ENCODE measurements at regions not wholly inside any gene's neighbourhood (a gene's known extent, or its start where the extent isn't known, plus 50 kb on each side); places are given as distances from the start of the nearest gene placed in this dataset.
A peak's percentile ranks its signal among the peaks of the same experiment; 100 is the strongest.

- 10 to 100% (median 57%) methylated on average over 1 to 4 of the region's 4 CpGs for WGBS, 10 experiments
- Histone ChIP-seq H3K4me3 (no peak overlapping the region), H3K27ac (no peak overlapping the region), H3K4me1 (replicated peaks in 1 of 2) (peaks cover 0 to 9% of the 10 kb centered on the region in 2 donors)
- peak in 6 of 8 experiments; percentile 23 to 99 (median 76) for ATAC-seq (replicated peaks in 6 of 8)
- in situ Hi-C loops (cut with MboI; ENCODE audit: low pct_unique_long_range_greater_than_20kb in 2 of 9, low sequenced_read_pairs in 9 of 9, unreplicated experiment in 9 of 9): no loop called here
These were observed 129.8 kb upstream of the KRR1 start for GRCh38 chr12:75641031-75641780.

- in situ Hi-C loops (cut with MboI; ENCODE audit: low pct_unique_long_range_greater_than_20kb in 2 of 9, low sequenced_read_pairs in 9 of 9, unreplicated experiment in 9 of 9): no loop called here
- Histone ChIP-seq H3K27ac (no peak overlapping the region), H3K4me3 (no peak overlapping the region), H3K4me1 (replicated peaks in 1 of 2) (peaks cover 4 to 25% of the 10 kb centered on the region in 2 donors)
- WGBS, 10 experiments: 92 to 100% (median 99%) methylated on average over 3 to 7 of the region's 7 CpGs; no CpG with 5 or more reads in 2 of the 10 experiments
- no peak for ATAC-seq (replicated peaks in 6 of 8)
These were observed 127.4 kb upstream of the KRR1 start for GRCh38 chr12:75638792-75639191.

GRCh38 chr12:75636607-75637006, 125.2 kb upstream of the KRR1 start:
- WGBS, 10 experiments: 89 to 100% (median 97%) methylated on average over 1 to 4 of the region's 4 CpGs
- H3K4me1 ChIP-seq (replicated peaks in 1 of 2): peaks cover 16 to 42% of the 10 kb centered on the region in 2 donors
- H3K4me3 ChIP-seq: no peak overlapping the region
- in situ Hi-C loops (cut with MboI; ENCODE audit: low pct_unique_long_range_greater_than_20kb in 2 of 9, low sequenced_read_pairs in 9 of 9, unreplicated experiment in 9 of 9): no loop called here
- no peak for ATAC-seq (replicated peaks in 6 of 8)
- no peak overlapping the region for H3K27ac ChIP-seq

- Histone ChIP-seq H3K27ac (no peak overlapping the region), H3K4me3 (no peak overlapping the region), H3K4me1 (replicated peaks in 1 of 2) (peaks cover 16 to 35% of the 10 kb centered on the region in 2 donors)
- ATAC-seq (replicated peaks in 6 of 8): peak in 7 of 8 experiments; percentile 55 to 81 (median 68)
- in situ Hi-C loops (cut with MboI; ENCODE audit: low pct_unique_long_range_greater_than_20kb in 2 of 9, low sequenced_read_pairs in 9 of 9, unreplicated experiment in 9 of 9): no loop called here
- 8 to 72% (median 52%) methylated on average over 2 to 6 of the region's 6 CpGs; no CpG with 5 or more reads in 1 of the 10 experiments for WGBS, 10 experiments
These were observed 124.4 kb upstream of the KRR1 start for GRCh38 chr12:75635606-75636444.

- no peak for ATAC-seq (replicated peaks in 6 of 8)
- in situ Hi-C loops (cut with MboI; ENCODE audit: low pct_unique_long_range_greater_than_20kb in 2 of 9, low sequenced_read_pairs in 9 of 9, unreplicated experiment in 9 of 9): no loop called here
These were observed 123.1 kb upstream of the KRR1 start for GRCh38 chr12:75634244-75635222.

GRCh38 chr12:75633789-75634188, 122.4 kb upstream of the KRR1 start:
- Histone ChIP-seq H3K4me3 (no peak overlapping the region), H3K27ac (no peak overlapping the region), H3K4me1 (replicated peaks in 1 of 2) (peaks cover 19 to 34% of the 10 kb centered on the region in 2 donors)
- ATAC-seq (replicated peaks in 6 of 8): no peak
- in situ Hi-C loops (cut with MboI; ENCODE audit: low pct_unique_long_range_greater_than_20kb in 2 of 9, low sequenced_read_pairs in 9 of 9, unreplicated experiment in 9 of 9): no loop called here
- 75 to 100% (median 87%) methylated on average over 1 to 3 of the region's 3 CpGs; no CpG with 5 or more reads in 5 of the 10 experiments for WGBS, 10 experiments

More at GRCh38 chr12:75634244-75635222, 123.1 kb upstream of the KRR1 start:
- peaks cover 16 to 34% of the 10 kb centered on the region in 2 donors for H3K4me1 ChIP-seq (replicated peaks in 1 of 2)
- H3K27ac ChIP-seq: no peak overlapping the region
- 24 to 100% (median 59%) methylated on average over 1 to 3 of the region's 3 CpGs for WGBS, 10 experiments
- H3K4me3 ChIP-seq: no peak overlapping the region

- ATAC-seq (replicated peaks in 6 of 8): peak in 5 of 8 experiments; percentile 70 to 95 (median 84)
- H3K4me1 ChIP-seq (replicated peaks in 1 of 2): peaks cover 21 to 34% of the 10 kb centered on the region in 2 donors
- H3K27ac ChIP-seq: peak overlapping the region in 1 of 2 donors; percentile 34
- no peak overlapping the region for H3K4me3 ChIP-seq
- in situ Hi-C loops (cut with MboI; ENCODE audit: low pct_unique_long_range_greater_than_20kb in 2 of 9, low sequenced_read_pairs in 9 of 9, unreplicated experiment in 9 of 9): no loop called here
- WGBS, 10 experiments: 2 to 100% (median 20%) methylated on average over 1 to 3 of the region's 3 CpGs; no CpG with 5 or more reads in 1 of the 10 experiments
These were observed 121.0 kb upstream of the KRR1 start for GRCh38 chr12:75632442-75632841.

GRCh38 chr12:75631831-75632230, 120.4 kb upstream of the KRR1 start:
- no peak overlapping the region for H3K27ac ChIP-seq
- H3K4me3 ChIP-seq: no peak overlapping the region
- ATAC-seq (replicated peaks in 6 of 8): no peak
- peaks cover 21 to 34% of the 10 kb centered on the region in 2 donors for H3K4me1 ChIP-seq (replicated peaks in 1 of 2)
- in situ Hi-C loops (cut with MboI; ENCODE audit: low pct_unique_long_range_greater_than_20kb in 2 of 9, low sequenced_read_pairs in 9 of 9, unreplicated experiment in 9 of 9): no loop called here
- 23 to 95% (median 81%) methylated on average over 2 to 5 of the region's 5 CpGs for WGBS, 10 experiments

GRCh38 chr12:75630091-75630490, 118.7 kb upstream of the KRR1 start:
- ATAC-seq (replicated peaks in 6 of 8): no peak
- Histone ChIP-seq H3K4me3 (no peak overlapping the region), H3K4me1 (replicated peaks in 1 of 2) (peaks cover 21 to 26% of the 10 kb centered on the region in 2 donors), H3K27ac (no peak overlapping the region)
- in situ Hi-C loops (cut with MboI; ENCODE audit: low pct_unique_long_range_greater_than_20kb in 2 of 9, low sequenced_read_pairs in 9 of 9, unreplicated experiment in 9 of 9): no loop called here
- WGBS, 10 experiments: 0 to 100% (median 80%) methylated on average over 1 to 2 of the region's 2 CpGs; no CpG with 5 or more reads in 3 of the 10 experiments

- in situ Hi-C loops (cut with MboI; ENCODE audit: low pct_unique_long_range_greater_than_20kb in 2 of 9, low sequenced_read_pairs in 9 of 9, unreplicated experiment in 9 of 9): no loop called here
These were observed 117.5 kb upstream of the KRR1 start for GRCh38 chr12:75628916-75629315.

GRCh38 chr12:75628511-75628910, 117.1 kb upstream of the KRR1 start:
- WGBS, 10 experiments: 50 to 100% (median 86%) methylated on average over 1 of the region's 1 CpG; no CpG with 5 or more reads in 3 of the 10 experiments
- no peak for ATAC-seq (replicated peaks in 6 of 8)
- Histone ChIP-seq H3K4me3 (no peak overlapping the region), H3K27ac (no peak overlapping the region), H3K4me1 (replicated peaks in 1 of 2) (peaks cover 15 to 17% of the 10 kb centered on the region in 2 donors)
- in situ Hi-C loops (cut with MboI; ENCODE audit: low pct_unique_long_range_greater_than_20kb in 2 of 9, low sequenced_read_pairs in 9 of 9, unreplicated experiment in 9 of 9): no loop called here

More at GRCh38 chr12:75628916-75629315, 117.5 kb upstream of the KRR1 start:
- H3K4me3 ChIP-seq: no peak overlapping the region
- no peak for ATAC-seq (replicated peaks in 6 of 8)
- peaks cover 17 to 18% of the 10 kb centered on the region in 2 donors for H3K4me1 ChIP-seq (replicated peaks in 1 of 2)
- H3K27ac ChIP-seq: no peak overlapping the region

GRCh38 chr12:75623631-75624154, 112.3 kb upstream of the KRR1 start:
- H3K4me3 ChIP-seq: no peak overlapping the region
- in situ Hi-C loops (cut with MboI; ENCODE audit: low pct_unique_long_range_greater_than_20kb in 2 of 9, low sequenced_read_pairs in 9 of 9, unreplicated experiment in 9 of 9): no loop called here
- H3K4me1 ChIP-seq (replicated peaks in 1 of 2): peaks cover 0 to 1% of the 10 kb centered on the region in 2 donors
- WGBS, 10 experiments: 50 to 100% (median 56%) methylated on average over 1 to 4 of the region's 4 CpGs; no CpG with 5 or more reads in 1 of the 10 experiments
- ATAC-seq (replicated peaks in 6 of 8): peak; percentile 44 to 97 (median 82)
- H3K27ac ChIP-seq: no peak overlapping the region
